H9 (cell line): ENCODE measurements at regions not wholly inside any gene's neighbourhood (a gene's known extent, or its start where the extent isn't known, plus 50 kb on each side); places are given as distances from the start of the nearest gene placed in this dataset.

Experiments used
- DNase-seq: peaks from one replicate; pipeline ENCODE4 v3.0.0-alpha.2; 2017
- H2AFZ ChIP-seq: one replicate; pipeline ENCODE4 v1.6.1; 2013; ENCODE audit warnings: mild to moderate bottlenecking, low read length, control low read depth, moderate library complexity
- H2AK5ac ChIP-seq: 2 replicates; pipeline ENCODE4 v1.6.1; 2013; ENCODE audit warnings: low read length, control low read depth, mixed read lengths; ENCODE audit not compliant: insufficient read length
- H2BK120ac ChIP-seq: one replicate; pipeline ENCODE4 v1.6.1; 2013; ENCODE audit warnings: low read depth, mild to moderate bottlenecking, low read length, control low read depth, inconsistent platforms; ENCODE audit not compliant: poor library complexity, severe bottlenecking
- H2BK12ac ChIP-seq: 2 replicates; pipeline ENCODE4 v1.6.1; 2013; ENCODE audit warnings: low read length, control low read depth, mixed read lengths, low read depth; ENCODE audit not compliant: insufficient read length
- H2BK15ac ChIP-seq: 2 replicates; pipeline ENCODE4 v1.6.1; 2013; ENCODE audit warnings: low read depth, low read length, control low read depth
- H2BK20ac ChIP-seq: one replicate; pipeline ENCODE4 v1.6.1; 2013; ENCODE audit warnings: low read depth, mild to moderate bottlenecking, low read length, control low read depth, inconsistent platforms; ENCODE audit not compliant: poor library complexity, severe bottlenecking
- H2BK5ac ChIP-seq: 2 replicates; pipeline ENCODE4 v1.6.1; 2013; ENCODE audit warnings: low read length, control low read depth, mixed read lengths; ENCODE audit not compliant: insufficient read length
- H3K14ac ChIP-seq: 2 replicates; pipeline ENCODE4 v1.6.1; 2013; ENCODE audit warnings: low read length, control low read depth; ENCODE audit not compliant: insufficient read depth
- H3K18ac ChIP-seq: 2 replicates; pipeline ENCODE4 v1.6.1; 2013; ENCODE audit warnings: low read depth, mild to moderate bottlenecking, mixed read lengths, low read length, control low read depth; ENCODE audit not compliant: insufficient read length
- H3K23ac ChIP-seq: 2 replicates; pipeline ENCODE4 v1.6.1; 2013; ENCODE audit warnings: low read length, control low read depth, mixed read lengths, low read depth; ENCODE audit not compliant: insufficient read length
- H3K23me2 ChIP-seq: 2 replicates; pipeline ENCODE4 v1.6.1; 2013; ENCODE audit warnings: low read depth, mild to moderate bottlenecking, mixed read lengths, low read length, control low read depth; ENCODE audit not compliant: insufficient read length, poor library complexity, severe bottlenecking
- H3K27ac ChIP-seq: 2 replicates; pipeline ENCODE4 v1.5.1; 2013; ENCODE audit warnings: low read length, control low read depth, mixed read lengths, low read depth; ENCODE audit not compliant: insufficient read length
- H3K27me3 ChIP-seq: 2 replicates; pipeline ENCODE4 v1.6.1; 2013; ENCODE audit warnings: low read length, control low read depth, inconsistent platforms; ENCODE audit not compliant: insufficient read depth
- H3K4ac ChIP-seq: 2 replicates; pipeline ENCODE4 v1.6.1; 2013; ENCODE audit warnings: low read depth, mild to moderate bottlenecking, control low read depth, inconsistent platforms, low read length, moderate library complexity
- H3K4me1 ChIP-seq: 2 replicates; pipeline ENCODE4 v1.6.1; 2013; ENCODE audit warnings: low read length, control low read depth, inconsistent platforms; ENCODE audit not compliant: insufficient read depth
- H3K4me2 ChIP-seq: 2 replicates; pipeline ENCODE4 v1.6.1; 2013; ENCODE audit warnings: low read length, control low read depth, mixed read lengths; ENCODE audit not compliant: insufficient read length, insufficient read depth
- H3K56ac ChIP-seq: 2 replicates; pipeline ENCODE4 v1.6.1; 2013; ENCODE audit warnings: low read depth, mild to moderate bottlenecking, mixed read lengths, low read length, control low read depth; ENCODE audit not compliant: insufficient read length
- H3K79me1 ChIP-seq: 2 replicates; pipeline ENCODE4 v1.6.1; 2013; ENCODE audit warnings: low read depth, mild to moderate bottlenecking, moderate library complexity, low read length, control low read depth, inconsistent platforms; ENCODE audit not compliant: insufficient read depth, poor library complexity, severe bottlenecking
- H3K79me2 ChIP-seq: 2 replicates; pipeline ENCODE4 v1.6.1; 2013; ENCODE audit warnings: low read length, control low read depth, inconsistent platforms; ENCODE audit not compliant: insufficient read depth
- H3K9ac ChIP-seq: 2 replicates; pipeline ENCODE4 v1.6.1; 2013; ENCODE audit warnings: low read length, control low read depth, mixed read lengths; ENCODE audit not compliant: insufficient read length; ENCODE audit errors: extremely low read depth
- H3K9me3 ChIP-seq: one replicate; pipeline ENCODE4 v1.6.1; 2013; ENCODE audit warnings: low read depth, low read length, inconsistent platforms; ENCODE audit not compliant: control insufficient read depth
- H3T11ph ChIP-seq: one replicate; pipeline ENCODE4 v1.6.1; 2013; ENCODE audit warnings: mild to moderate bottlenecking, low read length, control low read depth, inconsistent platforms
- H4K20me1 ChIP-seq: one replicate; pipeline ENCODE4 v1.6.1; 2013; ENCODE audit not compliant: control insufficient read depth, insufficient read length, insufficient read depth
- H4K5ac ChIP-seq: 2 replicates; pipeline ENCODE4 v1.6.1; 2013; ENCODE audit warnings: low read depth, mild to moderate bottlenecking, mixed read lengths, low read length, control low read depth; ENCODE audit not compliant: insufficient read length
- H4K8ac ChIP-seq: replicated peaks from 2 replicates; pipeline ENCODE4 v1.6.1; 2013; ENCODE audit warnings: low read length, control low read depth, mixed read lengths, low read depth; ENCODE audit not compliant: insufficient read length
- H4K91ac ChIP-seq: 2 replicates; pipeline ENCODE4 v1.6.1; 2013; ENCODE audit warnings: low read depth, mild to moderate bottlenecking, moderate library complexity, mixed read lengths, low read length, control low read depth; ENCODE audit not compliant: insufficient read length
- H3K27ac Mint-ChIP-seq, 3 experiments: 2 replicates in 2 of 3; 3 replicates in 1 of 3; pipeline ENCODE4 v1.8.0; 2020 to 2021; ENCODE audit warnings: mixed read lengths in 3 of 3, mild to moderate bottlenecking in 1 of 3, moderate library complexity in 1 of 3
- H3K27me3 Mint-ChIP-seq: 2 replicates; pipeline ENCODE4 v1.8.0; 2021; ENCODE audit warnings: low read depth, mild to moderate bottlenecking, moderate library complexity, mixed read lengths
- H3K36me3 Mint-ChIP-seq, 3 experiments: 2 replicates in 2 of 3; 3 replicates in 1 of 3; pipeline ENCODE4 v1.8.0; 2020 to 2021; ENCODE audit warnings: low read depth in 3 of 3, mixed read lengths in 3 of 3; ENCODE audit not compliant: insufficient read depth in 1 of 3
- H3K4me1 Mint-ChIP-seq, 2 experiments: 2 replicates each; pipeline ENCODE4 v1.8.0; 2020; ENCODE audit warnings: mixed read lengths in 2 of 2
- H3K4me3 Mint-ChIP-seq, 2 experiments: 2 replicates in 1 of 2; 3 replicates in 1 of 2; pipeline ENCODE4 v1.8.0; 2020 to 2021; ENCODE audit warnings: mild to moderate bottlenecking in 2 of 2, mixed read lengths in 2 of 2, moderate library complexity in 1 of 2
- H3K9me3 Mint-ChIP-seq, 2 experiments: 2 replicates in 1 of 2; 3 replicates in 1 of 2; pipeline ENCODE4 v1.8.0; 2020; ENCODE audit warnings: mild to moderate bottlenecking in 2 of 2, mixed read lengths in 2 of 2, moderate library complexity in 1 of 2
- WGBS: extraction: QIAGEN DNeasy Blood & Tissue Kit; methylation state at CpG from one replicate; pipeline ENCODE4 v1.1.7; 2013; ENCODE audit warnings: missing lambda C conversion rate, low lambda C conversion rate, mixed read lengths; ENCODE audit not compliant: insufficient read length; ENCODE audit errors: extremely low coverage; 5-methylcytosine and 5-hydroxymethylcytosine counted together
- TF ChIP-seq, protein P1 (sequence below): fragments of 200-600 bp; sonication (generic); conservative IDR thresholded peaks from 3 replicates; pipeline ENCODE4 v1.8.0; 2021; ENCODE audit warnings: antibody characterized with exemption, mild to moderate bottlenecking

GRCh38 chr1:244957525-244957924 lies 93.2 kb upstream of the HNRNPU start:
- Histone ChIP-seq H3K4me2 (no peak overlapping the region), H2BK12ac (no peak overlapping the region), H4K20me1 (no peaks in the 10 kb centered on the region), H2BK20ac (no peak overlapping the region), H3K27ac (no peak overlapping the region), H3K9ac (no peak overlapping the region), H3K79me2 (no peaks in the 10 kb centered on the region), H3K23ac (no peak overlapping the region), H2BK15ac (no peak overlapping the region), H3K18ac (no peak overlapping the region), H4K91ac (no peak overlapping the region), H3K79me1 (no peaks in the 10 kb centered on the region), H3K27me3 (no peaks in the 10 kb centered on the region), H3K4me1 (no peaks in the 10 kb centered on the region; the same call in 1 of the 2 replicates), H2AFZ (no peak overlapping the region), H3K9me3 (no peaks in the 10 kb centered on the region), H2BK5ac (no peak overlapping the region), H4K8ac (no peak overlapping the region), H3K14ac (no peak overlapping the region), H2BK120ac (no peak overlapping the region), H3T11ph (no peak overlapping the region), H3K23me2 (no peaks in the 10 kb centered on the region), H2AK5ac (no peak overlapping the region), H4K5ac (no peak overlapping the region), H3K56ac (no peak overlapping the region), H3K4ac (no peak overlapping the region)
- no peaks in the 10 kb centered on the region for H3K9me3 Mint-ChIP-seq
- H3K4me3 Mint-ChIP-seq, result no peak overlapping the region
- no peaks in the 10 kb centered on the region for H3K36me3 Mint-ChIP-seq
- no peak for DNase-seq
- no peak overlapping the region for H3K27ac Mint-ChIP-seq
- WGBS, result no CpG with 5 or more reads among the region's 6 CpGs
- TF ChIP-seq, protein P1, sequence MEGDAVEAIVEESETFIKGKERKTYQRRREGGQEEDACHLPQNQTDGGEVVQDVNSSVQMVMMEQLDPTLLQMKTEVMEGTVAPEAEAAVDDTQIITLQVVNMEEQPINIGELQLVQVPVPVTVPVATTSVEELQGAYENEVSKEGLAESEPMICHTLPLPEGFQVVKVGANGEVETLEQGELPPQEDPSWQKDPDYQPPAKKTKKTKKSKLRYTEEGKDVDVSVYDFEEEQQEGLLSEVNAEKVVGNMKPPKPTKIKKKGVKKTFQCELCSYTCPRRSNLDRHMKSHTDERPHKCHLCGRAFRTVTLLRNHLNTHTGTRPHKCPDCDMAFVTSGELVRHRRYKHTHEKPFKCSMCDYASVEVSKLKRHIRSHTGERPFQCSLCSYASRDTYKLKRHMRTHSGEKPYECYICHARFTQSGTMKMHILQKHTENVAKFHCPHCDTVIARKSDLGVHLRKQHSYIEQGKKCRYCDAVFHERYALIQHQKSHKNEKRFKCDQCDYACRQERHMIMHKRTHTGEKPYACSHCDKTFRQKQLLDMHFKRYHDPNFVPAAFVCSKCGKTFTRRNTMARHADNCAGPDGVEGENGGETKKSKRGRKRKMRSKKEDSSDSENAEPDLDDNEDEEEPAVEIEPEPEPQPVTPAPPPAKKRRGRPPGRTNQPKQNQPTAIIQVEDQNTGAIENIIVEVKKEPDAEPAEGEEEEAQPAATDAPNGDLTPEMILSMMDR, result no peak
- peaks cover 0 to 11% of the 10 kb centered on the region in 2 experiments; a peak in 2 of 4 replicates for H3K4me1 Mint-ChIP-seq
- H3K27me3 Mint-ChIP-seq, result no peaks in the 10 kb centered on the region; the same call in 1 of the 2 replicates
